IPS-18c (cell line): ENCODE measurements at regions not wholly inside any gene's neighbourhood (a gene's known extent, or its start where the extent isn't known, plus 50 kb on each side); places are given as distances from the start of the nearest gene placed in this dataset.
"Not testable (repeated sequence)": the region's sequence is repeated elsewhere in the genome, so short reads cannot be mapped to it uniquely, and the experiment has no call there.

Experiments used
- H3K4me3 ChIP-seq: 2 replicates; pipeline ENCODE4 v1.7.0; 2013; ENCODE audit warnings: low read depth, mild to moderate bottlenecking, low read length, moderate library complexity; ENCODE audit not compliant: insufficient read depth
- H3K9me3 ChIP-seq: one replicate; pipeline ENCODE4 v1.6.1; 2013; ENCODE audit warnings: mild to moderate bottlenecking, low read length, moderate library complexity; ENCODE audit not compliant: control insufficient read depth, insufficient read depth

- H3K9me3 ChIP-seq: no peaks in the 10 kb centered on the region
- no peak overlapping the region for H3K4me3 ChIP-seq
These were observed 271.2 kb downstream of the EN1 start for GRCh38 chr2:118576109-118576855.

- not testable (repeated sequence) for H3K9me3 ChIP-seq, H3K4me3 ChIP-seq
These were observed 275.1 kb downstream of the EN1 start for GRCh38 chr2:118572380-118572779.

- no peak overlapping the region for H3K4me3 ChIP-seq
- H3K9me3 ChIP-seq: no peaks in the 10 kb centered on the region
These were observed 277.4 kb downstream of the EN1 start for GRCh38 chr2:118569876-118570535.

- H3K9me3 ChIP-seq: no peaks in the 10 kb centered on the region
- no peak overlapping the region for H3K4me3 ChIP-seq
These were observed 278.7 kb downstream of the EN1 start for GRCh38 chr2:118568700-118569099.

- Histone ChIP-seq H3K9me3 (no peaks in the 10 kb centered on the region), H3K4me3 (no peak overlapping the region)
These were observed 281.5 kb downstream of the EN1 start for GRCh38 chr2:118565786-118566540.

- H3K9me3 ChIP-seq: no peaks in the 10 kb centered on the region
- no peak overlapping the region for H3K4me3 ChIP-seq
These were observed 282.1 kb downstream of the EN1 start for GRCh38 chr2:118565301-118565700.

- no peak overlapping the region for H3K4me3 ChIP-seq
- no peaks in the 10 kb centered on the region for H3K9me3 ChIP-seq
These were observed 285.3 kb downstream of the EN1 start for GRCh38 chr2:118562144-118562543.

GRCh38 chr2:118558846-118559245, 288.6 kb downstream of the EN1 start:
- no peak overlapping the region for H3K4me3 ChIP-seq
- H3K9me3 ChIP-seq: no peaks in the 10 kb centered on the region

- H3K9me3 ChIP-seq: no peaks in the 10 kb centered on the region
- H3K4me3 ChIP-seq: no peak overlapping the region
These were observed 289.7 kb downstream of the EN1 start for GRCh38 chr2:118557791-118558190.

GRCh38 chr2:118557016-118557415, 290.4 kb downstream of the EN1 start:
- H3K9me3 ChIP-seq: no peaks in the 10 kb centered on the region
- H3K4me3 ChIP-seq: no peak overlapping the region

GRCh38 chr2:118554616-118555015, 292.8 kb downstream of the EN1 start:
- no peak overlapping the region for H3K4me3 ChIP-seq
- no peaks in the 10 kb centered on the region for H3K9me3 ChIP-seq

- Histone ChIP-seq H3K4me3 (no peak overlapping the region), H3K9me3 (no peaks in the 10 kb centered on the region)
These were observed 297.9 kb downstream of the EN1 start for GRCh38 chr2:118549503-118549902.

GRCh38 chr2:118548880-118549488, 298.5 kb downstream of the EN1 start:
- Histone ChIP-seq H3K9me3 (peaks cover 1% of the 10 kb centered on the region), H3K4me3 (no peak overlapping the region)

- peaks cover 4% of the 10 kb centered on the region for H3K9me3 ChIP-seq
- H3K4me3 ChIP-seq: no peak overlapping the region
These were observed 308.2 kb downstream of the EN1 start for GRCh38 chr2:118539290-118539689.

- H3K9me3 ChIP-seq: no peaks in the 10 kb centered on the region
- H3K4me3 ChIP-seq: no peak overlapping the region
These were observed 311.1 kb downstream of the EN1 start for GRCh38 chr2:118536306-118536705.

- Histone ChIP-seq H3K9me3 (no peaks in the 10 kb centered on the region), H3K4me3 (no peak overlapping the region)
These were observed 311.6 kb downstream of the EN1 start for GRCh38 chr2:118535818-118536212.

- Histone ChIP-seq H3K4me3 (no peak overlapping the region), H3K9me3 (no peaks in the 10 kb centered on the region)
These were observed 312.2 kb downstream of the EN1 start for GRCh38 chr2:118535171-118535817.
